Erythroblast (primary cell): ENCODE measurements at regions not wholly inside any gene's neighbourhood (a gene's known extent, or its start where the extent isn't known, plus 50 kb on each side); places are given as distances from the start of the nearest gene placed in this dataset.

Source experiments
- GATA1 ChIP-seq: IDR thresholded peaks from 2 replicates; pipeline ENCODE4 v1.6.1; 2011; ENCODE audit warnings: low read depth, mild to moderate bottlenecking, control low read depth, low read length, moderate library complexity
- POLR2A ChIP-seq: IDR thresholded peaks from 2 replicates; pipeline ENCODE4 v1.6.1; 2011; ENCODE audit warnings: mild to moderate bottlenecking, low read length

DNA sequence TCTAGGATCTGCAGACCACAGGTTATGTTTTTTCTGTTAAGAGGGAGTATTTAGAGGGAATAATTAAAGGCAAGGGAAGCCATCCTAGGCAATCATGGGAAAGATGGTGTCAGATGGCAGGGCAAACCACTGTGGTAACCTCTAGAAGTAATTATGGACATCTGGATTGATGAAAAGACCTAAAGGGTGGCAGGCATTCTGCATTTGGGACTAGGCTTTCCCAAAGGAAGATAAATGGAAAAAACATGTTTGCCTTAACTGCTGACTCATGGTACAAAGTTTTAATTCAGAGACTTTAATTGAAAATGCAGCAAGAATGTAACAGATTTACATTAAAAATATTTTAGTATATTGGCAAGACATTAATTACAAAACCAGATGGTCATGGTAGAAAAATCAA lies 88.1 kb downstream of the TMEM30B start:
- TF ChIP-seq POLR2A (no peak), GATA1 (no peak)
